ENCODE measurements at regions not wholly inside any gene's neighbourhood (a gene's known extent, or its start where the extent isn't known, plus 50 kb on each side); places are given as distances from the start of the nearest gene placed in this dataset.

GRCh38 chr10:10617686-10618085, 400.0 kb upstream of the CELF2 start:
- FAIRE-seq = no peak
- no peaks in the 10 kb centered on the region for H3K4me1 Mint-ChIP-seq (ENCODE audit: low read depth, unreplicated experiment)
- H3K4me3 Mint-ChIP-seq (ENCODE audit: unreplicated experiment) = no peak overlapping the region

GRCh38 chr10:10618139-10618538, 399.5 kb upstream of the CELF2 start:
- H2AFZ ChIP-seq (ENCODE audit: low read depth, low read length) = no peak overlapping the region
- Mint-ChIP-seq H3K4me3 (ENCODE audit: unreplicated experiment) (no peak overlapping the region), H3K36me3 (ENCODE audit: low read depth, unreplicated experiment) (no peaks in the 10 kb centered on the region), H3K27ac (ENCODE audit: unreplicated experiment) (no peak overlapping the region), H3K9me3 (ENCODE audit: unreplicated experiment) (peaks cover 7% of the 10 kb centered on the region), H3K27me3 (ENCODE audit: low read depth, unreplicated experiment) (peaks cover 5% of the 10 kb centered on the region), H3K4me1 (ENCODE audit: low read depth, unreplicated experiment) (no peaks in the 10 kb centered on the region)
- H3K27me3 ChIP-seq (ENCODE audit: insufficient read depth, low read length) = no peaks in the 10 kb centered on the region
- no peak overlapping the region for H3K4me2 ChIP-seq (ENCODE audit: low read length)
- H4K20me1 ChIP-seq (ENCODE audit: insufficient read depth, low read length) = no peaks in the 10 kb centered on the region
- no peak overlapping the region for H3K27ac ChIP-seq (ENCODE audit: low read depth, low read length)
- no peak overlapping the region for H3K9ac ChIP-seq (ENCODE audit: low read length)
- H3K79me2 ChIP-seq (ENCODE audit: insufficient read depth, low read length) = no peaks in the 10 kb centered on the region
- no peaks in the 10 kb centered on the region for H3K9me3 ChIP-seq (ENCODE audit: insufficient read depth, low read depth, low read length)
- no peak for FAIRE-seq
- H3K4me3 ChIP-seq (ENCODE audit: insufficient read depth, low read depth, low read length) = no peak overlapping the region
- no peak for DNase-seq (ENCODE audit: low read depth)
- TF ChIP-seq EZH2 (IDR thresholded peaks at IDR 0.05; ENCODE audit: insufficient read depth, low read length) = no peak
- no peak for TF ChIP-seq CTCF (IDR thresholded peaks at IDR 0.05; ENCODE audit: insufficient read depth, low read depth, low read length)
- H3K4me1 ChIP-seq (ENCODE audit: insufficient read depth, low read length) = no peaks in the 10 kb centered on the region
- no peaks in the 10 kb centered on the region for H3K36me3 ChIP-seq (ENCODE audit: insufficient read depth, low read length)

More at GRCh38 chr10:10617686-10618085, 400.0 kb upstream of the CELF2 start:
- Histone ChIP-seq H3K4me2 (ENCODE audit: low read length) (no peak overlapping the region), H3K36me3 (ENCODE audit: insufficient read depth, low read length) (no peaks in the 10 kb centered on the region), H2AFZ (ENCODE audit: low read depth, low read length) (no peak overlapping the region), H3K4me3 (ENCODE audit: insufficient read depth, low read depth, low read length) (no peak overlapping the region), H3K27me3 (ENCODE audit: insufficient read depth, low read length) (no peaks in the 10 kb centered on the region), H3K9me3 (ENCODE audit: insufficient read depth, low read depth, low read length) (no peaks in the 10 kb centered on the region), H3K4me1 (ENCODE audit: insufficient read depth, low read length) (no peaks in the 10 kb centered on the region), H4K20me1 (ENCODE audit: insufficient read depth, low read length) (no peaks in the 10 kb centered on the region), H3K79me2 (ENCODE audit: insufficient read depth, low read length) (no peaks in the 10 kb centered on the region), H3K27ac (ENCODE audit: low read depth, low read length) (no peak overlapping the region), H3K9ac (ENCODE audit: low read length) (no peak overlapping the region)
- peaks cover 5% of the 10 kb centered on the region for H3K27me3 Mint-ChIP-seq (ENCODE audit: low read depth, unreplicated experiment)
- peaks cover 7% of the 10 kb centered on the region for H3K9me3 Mint-ChIP-seq (ENCODE audit: unreplicated experiment)
- TF ChIP-seq CTCF (IDR thresholded peaks at IDR 0.05; ENCODE audit: insufficient read depth, low read depth, low read length) (no peak), EZH2 (IDR thresholded peaks at IDR 0.05; ENCODE audit: insufficient read depth, low read length) (no peak)
- DNase-seq (ENCODE audit: low read depth) = no peak
- no peaks in the 10 kb centered on the region for H3K36me3 Mint-ChIP-seq (ENCODE audit: low read depth, unreplicated experiment)
- H3K27ac Mint-ChIP-seq (ENCODE audit: unreplicated experiment) = no peak overlapping the region

GRCh38 chr10:10623958-10624566, 393.6 kb upstream of the CELF2 start:
- H3K4me2 ChIP-seq (ENCODE audit: low read length) = no peak overlapping the region
- peaks cover 4% of the 10 kb centered on the region for H3K9me3 Mint-ChIP-seq (ENCODE audit: unreplicated experiment)
- H4K20me1 ChIP-seq (ENCODE audit: insufficient read depth, low read length) = no peaks in the 10 kb centered on the region
- H3K9me3 ChIP-seq (ENCODE audit: insufficient read depth, low read depth, low read length) = peaks cover 2% of the 10 kb centered on the region
- no peak overlapping the region for H2AFZ ChIP-seq (ENCODE audit: low read depth, low read length)
- no peak for FAIRE-seq
- H3K4me3 Mint-ChIP-seq (ENCODE audit: unreplicated experiment) = no peak overlapping the region
- no peaks in the 10 kb centered on the region for H3K4me1 ChIP-seq (ENCODE audit: insufficient read depth, low read length)
- H3K27me3 ChIP-seq (ENCODE audit: insufficient read depth, low read length) = no peaks in the 10 kb centered on the region
- DNase-seq (ENCODE audit: low read depth) = no peak
- no peak overlapping the region for H3K27ac Mint-ChIP-seq (ENCODE audit: unreplicated experiment)
- no peaks in the 10 kb centered on the region for H3K79me2 ChIP-seq (ENCODE audit: insufficient read depth, low read length)
- H3K27me3 Mint-ChIP-seq (ENCODE audit: low read depth, unreplicated experiment) = peaks cover 4% of the 10 kb centered on the region
- H3K36me3 ChIP-seq (ENCODE audit: insufficient read depth, low read length) = no peaks in the 10 kb centered on the region
- no peak overlapping the region for H3K27ac ChIP-seq (ENCODE audit: low read depth, low read length)
- no peaks in the 10 kb centered on the region for H3K36me3 Mint-ChIP-seq (ENCODE audit: low read depth, unreplicated experiment)
- no peak overlapping the region for H3K4me3 ChIP-seq (ENCODE audit: insufficient read depth, low read depth, low read length)
- no peak for TF ChIP-seq CTCF (IDR thresholded peaks at IDR 0.05; ENCODE audit: insufficient read depth, low read depth, low read length)
- TF ChIP-seq EZH2 (IDR thresholded peaks at IDR 0.05; ENCODE audit: insufficient read depth, low read length) = no peak
- no peaks in the 10 kb centered on the region for H3K4me1 Mint-ChIP-seq (ENCODE audit: low read depth, unreplicated experiment)
- no peak overlapping the region for H3K9ac ChIP-seq (ENCODE audit: low read length)
